ENCODE measurements at regions not wholly inside any gene's neighbourhood (a gene's known extent, or its start where the extent isn't known, plus 50 kb on each side); places are given as distances from the start of the nearest gene placed in this dataset.

GRCh38 chr3:175890066-175890465 is 1030.9 kb downstream of the NAALADL2 start:
- Histone ChIP-seq H3K36me3 (ENCODE audit: low read depth) (no peaks in the 10 kb centered on the region), H3K4me3 (no peak overlapping the region), H3K9me3 (no peaks in the 10 kb centered on the region), H3K4me1 (ENCODE audit: low read depth) (no peaks in the 10 kb centered on the region)
- no peak for ATAC-seq
- intact Hi-C loops (cut with DNase I, micrococcal nuclease), result no loop called here
- TF ChIP-seq CTCF (IDR thresholded peaks at IDR 0.05), result no peak
- no peak for DNase-seq

- H3K4me3 ChIP-seq, result no peak overlapping the region
- no peak for TF ChIP-seq CTCF (IDR thresholded peaks at IDR 0.05)
- intact Hi-C loops (cut with DNase I, micrococcal nuclease), result no loop called here
- no peaks in the 10 kb centered on the region for H3K9me3 ChIP-seq
- ATAC-seq, result no peak
- H3K4me1 ChIP-seq (ENCODE audit: low read depth), result no peaks in the 10 kb centered on the region
- H3K36me3 ChIP-seq (ENCODE audit: low read depth), result no peaks in the 10 kb centered on the region
- no peak for DNase-seq
These were observed 1026.2 kb downstream of the NAALADL2 start for GRCh38 chr3:175885231-175885766.

- ATAC-seq (no peak), DNase-seq (no peak)
- no peak overlapping the region for H3K4me3 ChIP-seq
- no peaks in the 10 kb centered on the region for H3K36me3 ChIP-seq (ENCODE audit: low read depth)
- H3K9me3 ChIP-seq, result no peaks in the 10 kb centered on the region
- no peak for TF ChIP-seq CTCF (IDR thresholded peaks at IDR 0.05)
- H3K4me1 ChIP-seq (ENCODE audit: low read depth), result no peaks in the 10 kb centered on the region
- intact Hi-C loops (cut with DNase I, micrococcal nuclease), result no loop called here
These were observed 1020.3 kb downstream of the NAALADL2 start for GRCh38 chr3:175879417-175879816.

GRCh38 chr3:175869404-175869803 is 1010.3 kb downstream of the NAALADL2 start:
- no peaks in the 10 kb centered on the region for H3K9me3 ChIP-seq
- H3K36me3 ChIP-seq (ENCODE audit: low read depth), result no peaks in the 10 kb centered on the region
- H3K4me3 ChIP-seq, result no peak overlapping the region
- intact Hi-C loops (cut with DNase I, micrococcal nuclease), result no loop called here
- TF ChIP-seq CTCF (IDR thresholded peaks at IDR 0.05), result no peak
- no peaks in the 10 kb centered on the region for H3K4me1 ChIP-seq (ENCODE audit: low read depth)
- ATAC-seq, result no peak
- no peak for DNase-seq

- Histone ChIP-seq H3K4me1 (ENCODE audit: low read depth) (no peaks in the 10 kb centered on the region), H3K9me3 (no peaks in the 10 kb centered on the region), H3K36me3 (ENCODE audit: low read depth) (no peaks in the 10 kb centered on the region), H3K4me3 (no peak overlapping the region)
- intact Hi-C loops (cut with DNase I, micrococcal nuclease), result no loop called here
- ATAC-seq, result no peak
- DNase-seq, result no peak
- no peak for TF ChIP-seq CTCF (IDR thresholded peaks at IDR 0.05)
These were observed 1009.5 kb downstream of the NAALADL2 start for GRCh38 chr3:175868626-175869025.

GRCh38 chr3:175865724-175866123 is 1006.6 kb downstream of the NAALADL2 start:
- intact Hi-C loops (cut with DNase I, micrococcal nuclease), result no loop called here
- H3K9me3 ChIP-seq, result no peaks in the 10 kb centered on the region
- TF ChIP-seq CTCF (IDR thresholded peaks at IDR 0.05), result no peak
- no peak overlapping the region for H3K4me3 ChIP-seq
- no peaks in the 10 kb centered on the region for H3K4me1 ChIP-seq (ENCODE audit: low read depth)
- ATAC-seq (no peak), DNase-seq (no peak)
- H3K36me3 ChIP-seq (ENCODE audit: low read depth), result no peaks in the 10 kb centered on the region

Data from mucosa of descending colon (tissue), 3 donors.